Right lobe of liver (tissue), 4 donors: ENCODE measurements at regions not wholly inside any gene's neighbourhood (a gene's known extent, or its start where the extent isn't known, plus 50 kb on each side); places are given as distances from the start of the nearest gene placed in this dataset.

Source experiments
- CTCF ChIP-seq, 4 donors: fragments of 200-600 bp in 3 of 4; fragments of 450-650 bp in 1 of 4; IDR thresholded peaks; one replicate each; pipeline versions ENCODE4 v1.5.1 to v1.8.0; 2016 to 2022; ENCODE audit warnings: antibody characterized with exemption in 4 of 4, mild to moderate bottlenecking in 2 of 4
- POLR2A ChIP-seq: fragments of 450-650 bp; IDR thresholded peaks from one replicate; pipeline ENCODE4 v1.6.1; 2017; ENCODE audit warnings: antibody characterized with exemption, mild to moderate bottlenecking
- donor health status: DM: no; HTN: no; CAD: no.
- donor health status: DM: no; HTN: no; CAD: no.
- donor health status: DM: no; HTN: yes; CAD: no.

- TF ChIP-seq CTCF (IDR thresholded peaks at IDR 0.05) (no peak), POLR2A (no peak)
Observed at GRCh38 chr16:86799367-86799766, 221.0 kb downstream of the FOXL1 start.
